K562 (cell line): ENCODE measurements at regions not wholly inside any gene's neighbourhood (a gene's known extent, or its start where the extent isn't known, plus 50 kb on each side); places are given as distances from the start of the nearest gene placed in this dataset.

Experiments
- ATAC-seq: fragments of 200-7000 bp; cut with Tn5 transposase; 3 replicates; pipeline ENCODE4 v1.9.1; 2020; ENCODE audit warnings: moderate library complexity
- BruUV-seq: library from RNA; stranded (reverse); fragments of 400-500 nt; replicated peaks from 2 replicates; lab custom pipeline; 2021; lab: Mats Ljungman, UMichigan
- CTCF ChIA-PET: fragments of 300-600 bp; formaldehyde crosslinking; extraction: SDS; loops from one replicate; lab custom pipeline; 2021; ENCODE audit warnings: low intra/inter-chr PET ratio; lab: Yijun Ruan, JAX
- POLR2A ChIA-PET: fragments of 300-600, 350-650 bp; sonication (Branson Sonifier 250); formaldehyde crosslinking; extraction: SDS; loops from one replicate; lab custom pipeline; 2021; ENCODE audit warnings: antibody characterized with exemption, inconsistent platforms; lab: Yijun Ruan, JAX
- DNase-seq, 4 experiments: peaks; one replicate each; pipeline versions ENCODE4 v3.0.0 to v3.0.0-alpha.2; 2011 to 2018; ENCODE audit warnings: low spot score in 3 of 4, mixed read lengths in 3 of 4; ENCODE audit errors: extremely low read depth in 1 of 4
- FAIRE-seq: peaks from 2 replicates; lab custom pipeline; 2011; peaks lifted over from hg19 to GRCh38; lab: Jason Lieb, UNC
- H2AFZ ChIP-seq: 2 replicates; pipeline ENCODE4 v1.6.0; 2011; ENCODE audit warnings: low read depth, low read length, control low read depth, inconsistent platforms
- H3K27ac ChIP-seq: fragments of 200-600 bp; 3 replicates; pipeline ENCODE4 v1.8.0; 2011; ENCODE audit warnings: low read depth, mild to moderate bottlenecking, control low read depth, inconsistent platforms, low read length, moderate library complexity, mixed read lengths; ENCODE audit errors: extremely low read depth
- H3K27me3 ChIP-seq, 2 experiments: fragments of 300-600 bp in 1 of 2; 2 replicates in 1 of 2; 3 replicates in 1 of 2; pipeline versions ENCODE4 v1.6.0 to v1.8.0; 2011; ENCODE audit warnings: inconsistent platforms in 2 of 2, low read length in 2 of 2, mild to moderate bottlenecking in 1 of 2, mixed read lengths in 1 of 2, moderate library complexity in 1 of 2; ENCODE audit not compliant: control insufficient read depth in 2 of 2, insufficient read depth in 2 of 2
- H3K36me3 ChIP-seq: fragments of 300-600 bp; 3 replicates; pipeline ENCODE4 v1.8.0; 2011; ENCODE audit warnings: mild to moderate bottlenecking, low read length, inconsistent platforms; ENCODE audit not compliant: control insufficient read depth, insufficient read depth
- H3K4me1 ChIP-seq, 2 experiments: fragments of 200-600 bp in 1 of 2; replicated peaks in 1 of 2; 2 replicates in 1 of 2; 3 replicates in 1 of 2; pipeline versions ENCODE4 v1.5.1 to v1.8.0; 2011; ENCODE audit warnings: inconsistent platforms in 2 of 2, low read length in 2 of 2, mild to moderate bottlenecking in 1 of 2, mixed read lengths in 1 of 2, moderate library complexity in 1 of 2; ENCODE audit not compliant: control insufficient read depth in 2 of 2, insufficient read depth in 2 of 2
- H3K4me2 ChIP-seq: 2 replicates; pipeline ENCODE4 v1.6.1; 2011; ENCODE audit warnings: low read length, control low read depth, inconsistent platforms, mixed read lengths; ENCODE audit not compliant: insufficient read depth
- H3K4me3 ChIP-seq: fragments of 200-600 bp; sonication (generic), shearing (Covaris generic); 2 replicates; pipeline ENCODE4 v1.5.1; 2016; ENCODE audit warnings: control low read depth, inconsistent platforms
- H3K79me2 ChIP-seq: fragments of 200-600 bp; 3 replicates; pipeline ENCODE4 v1.8.0; 2011; ENCODE audit warnings: low read length, inconsistent platforms; ENCODE audit not compliant: control insufficient read depth, insufficient read depth
- H3K9ac ChIP-seq, 2 experiments: 2 replicates each; pipeline versions ENCODE4 v1.6.0 to v1.6.1; 2011; ENCODE audit warnings: low read depth in 2 of 2, low read length in 2 of 2, control low read depth in 1 of 2, inconsistent platforms in 1 of 2, mild to moderate bottlenecking in 1 of 2, mixed read lengths in 1 of 2; ENCODE audit not compliant: insufficient read depth in 1 of 2
- H3K9me1 ChIP-seq: one replicate; pipeline ENCODE4 v1.6.0; 2011; ENCODE audit warnings: inconsistent platforms, mild to moderate bottlenecking, low read length, moderate library complexity; ENCODE audit not compliant: control insufficient read depth, insufficient read depth
- H3K9me3 ChIP-seq: replicated peaks from 2 replicates; pipeline ENCODE4 v1.5.1; 2011; ENCODE audit warnings: low read depth, low read length, inconsistent platforms; ENCODE audit not compliant: control insufficient read depth, insufficient read depth
- H4K20me1 ChIP-seq: replicated peaks from 2 replicates; pipeline ENCODE4 v1.6.1; 2011; ENCODE audit warnings: low read length, inconsistent platforms, mixed read lengths; ENCODE audit not compliant: control insufficient read depth, insufficient read depth
- BACH1 ChIP-seq: fragments of 200-800 bp; sonication (Bioruptor generic); IDR thresholded peaks from 2 replicates; pipeline ENCODE4 v1.6.1; 2016; ENCODE audit warnings: missing genetic modification characterization, missing compliant biosample characterization
- ETS2 ChIP-seq: IDR thresholded peaks from 2 replicates; pipeline ENCODE4 v1.6.1; 2016; ENCODE audit warnings: borderline replicate concordance, missing genetic modification characterization, mild to moderate bottlenecking, moderate library complexity, missing compliant biosample characterization; ENCODE audit not compliant: poor library complexity, severe bottlenecking
- GTF2F1 ChIP-seq: IDR thresholded peaks from 2 replicates; pipeline ENCODE4 v1.6.1; 2011; ENCODE audit warnings: low read depth, low read length, improper control_type of control experiment
- HSF4 ChIP-seq: fragments of 250-450 bp; sonication (Bioruptor Pico); IDR thresholded peaks from 2 replicates; pipeline ENCODE4 v2.1.2; 2022; ENCODE audit warnings: mild to moderate bottlenecking, moderate library complexity, borderline replicate concordance
- KLF16 ChIP-seq: IDR thresholded peaks from 2 replicates; pipeline ENCODE4 v1.6.1; 2016; ENCODE audit warnings: antibody characterized with exemption
- ZKSCAN1 ChIP-seq: fragments of 150-350 bp; IDR thresholded peaks from 2 replicates; pipeline ENCODE4 v1.6.1; 2016; ENCODE audit warnings: low read depth, low read length
- ZNF696 ChIP-seq: fragments of 250-450 bp; sonication (Bioruptor Pico); conservative IDR thresholded peaks from 2 replicates; pipeline ENCODE4 v1.4.0; 2020; ENCODE audit warnings: mild to moderate bottlenecking, moderate library complexity
- WGBS: fragments of 100-300 bp; shearing (Covaris generic); methylation state at CpG from one replicate; pipeline ENCODE4 v1.1.6; 2016; ENCODE audit warnings: low coverage, mixed read lengths; ENCODE audit not compliant: insufficient coverage; ENCODE audit errors: missing lambda C conversion rate; 5-methylcytosine and 5-hydroxymethylcytosine counted together
- in situ Hi-C: fragments of 300-500 bp; cut with MboI; formaldehyde crosslinking; loops from 4 replicates; pipeline ENCODE4 v1.15.0; 2018; ENCODE audit warnings: inconsistent platforms, mixed read lengths
- intact Hi-C: fragments of 100-400 bp; cut with micrococcal nuclease; formaldehyde crosslinking; loops from 2 replicates; pipeline ENCODE4 v1.14.2; 2022
- TF ChIP-seq, protein P1 (sequence below): sonication (generic); formaldehyde crosslinking; IDR thresholded peaks from 2 replicates; pipeline ENCODE4 v1.8.1; 2023; ENCODE audit warnings: mild to moderate bottlenecking, missing genetic modification reagents, moderate library complexity
- TF ChIP-seq, protein P2 (sequence below): fragments of 450-650 bp; IDR thresholded peaks from 2 replicates; pipeline ENCODE4 v1.6.1; 2016; ENCODE audit warnings: low read depth, mild to moderate bottlenecking, moderate library complexity

DNA sequence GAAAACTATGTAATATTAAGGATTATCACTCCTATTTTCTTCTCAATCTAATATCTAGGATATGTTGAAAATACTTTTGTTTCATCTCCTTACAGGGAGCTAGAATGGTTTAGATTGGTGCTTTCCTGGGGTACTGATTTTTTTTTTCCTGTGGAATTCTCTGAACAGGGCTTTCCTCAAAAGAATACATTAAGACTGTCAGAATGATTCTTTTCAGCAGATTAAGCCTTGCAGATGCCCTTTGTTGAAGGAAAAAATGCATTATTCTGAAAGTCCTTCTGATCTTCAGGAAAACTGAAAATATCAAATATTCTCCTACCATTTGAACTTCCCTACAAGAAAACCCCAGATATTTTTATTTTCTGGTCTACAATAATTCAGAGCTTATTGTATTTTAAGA lies 178.9 kb downstream of the SOX4 start:
- H3K27me3 ChIP-seq = peaks cover 0 to 1% of the 10 kb centered on the region in 2 experiments; a peak in 4 of 5 replicates
- H3K9me1 ChIP-seq = no peaks in the 10 kb centered on the region
- no peaks in the 10 kb centered on the region for H4K20me1 ChIP-seq
- H3K4me1 ChIP-seq = no peaks in the 10 kb centered on the region
- no peak for DNase-seq
- no peak overlapping the region for H3K9ac ChIP-seq
- no peaks in the 10 kb centered on the region for H3K36me3 ChIP-seq
- H3K9me3 ChIP-seq = no peaks in the 10 kb centered on the region
- intact Hi-C loops (no loop called here), in situ Hi-C loops (no loop called here)
- no peak overlapping the region for H3K4me2 ChIP-seq
- BruUV-seq = no TSS peak
- FAIRE-seq = no peak
- no peak for ATAC-seq
- no peaks in the 10 kb centered on the region for H3K79me2 ChIP-seq
- no peak overlapping the region for H2AFZ ChIP-seq
- TF ChIP-seq ZNF696 (CRISPR knock-in tag) = no peak
- ChIA-PET POLR2A (interaction anchor here (0.7 to 1.1 kb wide), 3 partner anchors 11 to 1187 kb away, joined by 3 to 4 read pairs (median 3); no protein-coding TSS in a partner anchor), CTCF (no interaction called here)
- H3K27ac ChIP-seq = no peak overlapping the region
- no peak overlapping the region for H3K4me3 ChIP-seq

DNA sequence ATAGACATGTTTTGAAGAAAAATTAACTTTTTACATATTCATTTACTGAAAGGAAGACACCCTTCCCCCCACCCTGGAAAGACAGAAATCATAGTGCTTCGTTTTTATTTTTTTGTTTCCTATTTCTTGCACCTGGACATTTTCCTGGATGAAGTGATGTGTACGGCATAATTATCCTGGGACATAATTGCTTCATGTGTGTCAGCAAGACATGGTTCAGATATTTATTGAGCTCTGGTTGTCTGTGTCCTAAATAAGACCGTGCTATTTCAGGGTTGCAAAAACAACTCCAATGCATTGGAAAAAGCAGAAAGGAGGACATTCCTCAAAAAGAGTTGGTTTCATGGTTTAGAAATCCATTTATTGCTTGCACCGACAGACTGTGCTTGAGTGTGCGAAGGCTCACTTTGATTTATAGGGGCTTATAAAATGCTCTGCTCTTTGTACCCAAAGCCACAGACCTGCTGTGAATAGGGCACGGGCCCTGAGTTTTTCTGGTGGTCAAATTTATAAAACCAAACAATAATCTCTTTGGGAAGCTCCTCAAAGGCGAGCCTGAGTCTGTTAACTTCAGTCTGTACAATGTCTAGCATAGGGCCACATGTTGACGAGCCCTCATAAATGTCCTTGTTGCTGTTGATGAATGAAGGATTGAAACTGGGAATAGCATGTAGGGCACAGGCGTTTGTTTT lies 179.5 kb downstream of the SOX4 start:
- ChIA-PET POLR2A (interaction anchor here (0.7 to 1.0 kb wide), 3 partner anchors 59 to 1743 kb away, joined by 3 read pairs; no protein-coding TSS in a partner anchor), CTCF (no interaction called here)
- no peak overlapping the region for H3K9ac ChIP-seq
- BruUV-seq = no TSS peak
- FAIRE-seq = no peak
- H2AFZ ChIP-seq = no peak overlapping the region
- no peak for ATAC-seq
- no peaks in the 10 kb centered on the region for H3K36me3 ChIP-seq
- 1% methylated on average over 9 of the region's 9 CpGs for WGBS
- H3K27ac ChIP-seq = no peak overlapping the region
- in situ Hi-C loops = no loop called here
- no peak overlapping the region for H3K4me3 ChIP-seq
- no peaks in the 10 kb centered on the region for H3K79me2 ChIP-seq
- TF ChIP-seq ZKSCAN1 = no peak
- TF ChIP-seq GTF2F1 = no peak
- TF ChIP-seq, protein P1, sequence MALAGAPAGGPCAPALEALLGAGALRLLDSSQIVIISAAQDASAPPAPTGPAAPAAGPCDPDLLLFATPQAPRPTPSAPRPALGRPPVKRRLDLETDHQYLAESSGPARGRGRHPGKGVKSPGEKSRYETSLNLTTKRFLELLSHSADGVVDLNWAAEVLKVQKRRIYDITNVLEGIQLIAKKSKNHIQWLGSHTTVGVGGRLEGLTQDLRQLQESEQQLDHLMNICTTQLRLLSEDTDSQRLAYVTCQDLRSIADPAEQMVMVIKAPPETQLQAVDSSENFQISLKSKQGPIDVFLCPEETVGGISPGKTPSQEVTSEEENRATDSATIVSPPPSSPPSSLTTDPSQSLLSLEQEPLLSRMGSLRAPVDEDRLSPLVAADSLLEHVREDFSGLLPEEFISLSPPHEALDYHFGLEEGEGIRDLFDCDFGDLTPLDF = no peak
- TF ChIP-seq HSF4 (CRISPR knock-in tag) = no peak
- TF ChIP-seq, protein P2, sequence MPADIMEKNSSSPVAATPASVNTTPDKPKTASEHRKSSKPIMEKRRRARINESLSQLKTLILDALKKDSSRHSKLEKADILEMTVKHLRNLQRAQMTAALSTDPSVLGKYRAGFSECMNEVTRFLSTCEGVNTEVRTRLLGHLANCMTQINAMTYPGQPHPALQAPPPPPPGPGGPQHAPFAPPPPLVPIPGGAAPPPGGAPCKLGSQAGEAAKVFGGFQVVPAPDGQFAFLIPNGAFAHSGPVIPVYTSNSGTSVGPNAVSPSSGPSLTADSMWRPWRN = no peak
- TF ChIP-seq BACH1 (tag) = no peak
- no peak for TF ChIP-seq KLF16
- no peak for TF ChIP-seq ETS2 (tag)
- TF ChIP-seq, all 486 proteins: peak for 0
- H3K27me3 ChIP-seq = peaks cover 0 to 5% of the 10 kb centered on the region in 2 experiments; a peak in 4 of 5 replicates
- no peak overlapping the region for H3K4me2 ChIP-seq
- H3K9me1 ChIP-seq = no peaks in the 10 kb centered on the region
- no peaks in the 10 kb centered on the region for H3K9me3 ChIP-seq
- no peak for DNase-seq
- no peaks in the 10 kb centered on the region for H4K20me1 ChIP-seq
- intact Hi-C loops = no loop called here
- H3K4me1 ChIP-seq = no peaks in the 10 kb centered on the region
